ENCODE measurements at regions not wholly inside any gene's neighbourhood (a gene's known extent, or its start where the extent isn't known, plus 50 kb on each side); places are given as distances from the start of the nearest gene placed in this dataset.

GRCh38 chr2:23034996-23035395, 350.0 kb upstream of the KLHL29 start:
- H3K27me3 ChIP-seq, result no peaks in the 10 kb centered on the region
- DNase-seq (no peak), ATAC-seq (no peak)
- no peak overlapping the region for H3K27ac ChIP-seq
- H3K9me3 ChIP-seq, result no peaks in the 10 kb centered on the region
- no peaks in the 10 kb centered on the region for H3K36me3 ChIP-seq
- in situ Hi-C loops (cut with MboI; ENCODE audit: low sequenced_read_pairs in 4 of 4), result no loop called here
- TF ChIP-seq POLR2A (IDR thresholded peaks at IDR 0.05), result no peak
- TF ChIP-seq, protein P1, sequence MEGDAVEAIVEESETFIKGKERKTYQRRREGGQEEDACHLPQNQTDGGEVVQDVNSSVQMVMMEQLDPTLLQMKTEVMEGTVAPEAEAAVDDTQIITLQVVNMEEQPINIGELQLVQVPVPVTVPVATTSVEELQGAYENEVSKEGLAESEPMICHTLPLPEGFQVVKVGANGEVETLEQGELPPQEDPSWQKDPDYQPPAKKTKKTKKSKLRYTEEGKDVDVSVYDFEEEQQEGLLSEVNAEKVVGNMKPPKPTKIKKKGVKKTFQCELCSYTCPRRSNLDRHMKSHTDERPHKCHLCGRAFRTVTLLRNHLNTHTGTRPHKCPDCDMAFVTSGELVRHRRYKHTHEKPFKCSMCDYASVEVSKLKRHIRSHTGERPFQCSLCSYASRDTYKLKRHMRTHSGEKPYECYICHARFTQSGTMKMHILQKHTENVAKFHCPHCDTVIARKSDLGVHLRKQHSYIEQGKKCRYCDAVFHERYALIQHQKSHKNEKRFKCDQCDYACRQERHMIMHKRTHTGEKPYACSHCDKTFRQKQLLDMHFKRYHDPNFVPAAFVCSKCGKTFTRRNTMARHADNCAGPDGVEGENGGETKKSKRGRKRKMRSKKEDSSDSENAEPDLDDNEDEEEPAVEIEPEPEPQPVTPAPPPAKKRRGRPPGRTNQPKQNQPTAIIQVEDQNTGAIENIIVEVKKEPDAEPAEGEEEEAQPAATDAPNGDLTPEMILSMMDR (IDR thresholded peaks at IDR 0.05 in 4 of 5, conservative IDR thresholded peaks at IDR 0.05 in 1 of 5), result no peak
- H3K4me1 ChIP-seq, result no peaks in the 10 kb centered on the region
- intact Hi-C loops (cut with DNase I; ENCODE audit: low total_unique reads), result no loop called here
- no peak overlapping the region for H3K4me3 ChIP-seq

- no peak for DNase-seq
- no peak overlapping the region for H3K4me3 ChIP-seq
- ATAC-seq, result peak in 1 of 2 donors; percentile 14
- no peaks in the 10 kb centered on the region for H3K27me3 ChIP-seq
- intact Hi-C loops (cut with DNase I; ENCODE audit: low total_unique reads) (no loop called here), in situ Hi-C loops (cut with MboI; ENCODE audit: low sequenced_read_pairs in 4 of 4) (no loop called here)
- no peak overlapping the region for H3K27ac ChIP-seq
- H3K4me1 ChIP-seq, result no peaks in the 10 kb centered on the region
- H3K36me3 ChIP-seq, result no peaks in the 10 kb centered on the region
- no peaks in the 10 kb centered on the region for H3K9me3 ChIP-seq
- TF ChIP-seq, protein P1 (IDR thresholded peaks at IDR 0.05 in 4 of 5, conservative IDR thresholded peaks at IDR 0.05 in 1 of 5), result no peak
- no peak for TF ChIP-seq POLR2A (IDR thresholded peaks at IDR 0.05)
Observed at GRCh38 chr2:23036629-23037028, 348.4 kb upstream of the KLHL29 start.

- no peaks in the 10 kb centered on the region for H3K4me1 ChIP-seq
- no peaks in the 10 kb centered on the region for H3K36me3 ChIP-seq
- no peaks in the 10 kb centered on the region for H3K27me3 ChIP-seq
- H3K27ac ChIP-seq, result no peak overlapping the region
- in situ Hi-C loops (cut with MboI; ENCODE audit: low sequenced_read_pairs in 4 of 4) (no loop called here), intact Hi-C loops (cut with DNase I; ENCODE audit: low total_unique reads) (no loop called here)
- no peaks in the 10 kb centered on the region for H3K9me3 ChIP-seq
- ATAC-seq, result peak in 1 of 2 donors; percentile 36
- TF ChIP-seq, protein P1 (IDR thresholded peaks at IDR 0.05 in 4 of 5, conservative IDR thresholded peaks at IDR 0.05 in 1 of 5), result no peak
- TF ChIP-seq POLR2A (IDR thresholded peaks at IDR 0.05), result no peak
- no peak overlapping the region for H3K4me3 ChIP-seq
- no peak for DNase-seq
Observed at GRCh38 chr2:23037596-23037995, 347.4 kb upstream of the KLHL29 start.

GRCh38 chr2:23041443-23041842, 343.5 kb upstream of the KLHL29 start:
- in situ Hi-C loops (cut with MboI; ENCODE audit: low sequenced_read_pairs in 4 of 4) (no loop called here), intact Hi-C loops (cut with DNase I; ENCODE audit: low total_unique reads) (no loop called here)
- Histone ChIP-seq H3K9me3 (no peaks in the 10 kb centered on the region), H3K36me3 (no peaks in the 10 kb centered on the region), H3K27me3 (no peaks in the 10 kb centered on the region), H3K27ac (no peak overlapping the region), H3K4me3 (no peak overlapping the region), H3K4me1 (no peaks in the 10 kb centered on the region)
- ATAC-seq (no peak), DNase-seq (no peak)
- TF ChIP-seq, protein P1 (IDR thresholded peaks at IDR 0.05 in 4 of 5, conservative IDR thresholded peaks at IDR 0.05 in 1 of 5), result no peak
- no peak for TF ChIP-seq POLR2A (IDR thresholded peaks at IDR 0.05)

GRCh38 chr2:23042216-23042906, 342.6 kb upstream of the KLHL29 start:
- intact Hi-C loops (cut with DNase I; ENCODE audit: low total_unique reads) (no loop called here), in situ Hi-C loops (cut with MboI; ENCODE audit: low sequenced_read_pairs in 4 of 4) (no loop called here)
- no peaks in the 10 kb centered on the region for H3K4me1 ChIP-seq
- no peaks in the 10 kb centered on the region for H3K9me3 ChIP-seq
- no peaks in the 10 kb centered on the region for H3K36me3 ChIP-seq
- no peaks in the 10 kb centered on the region for H3K27me3 ChIP-seq
- no peak for TF ChIP-seq POLR2A (IDR thresholded peaks at IDR 0.05)
- peak in 1 of 2 donors; percentile 25 for DNase-seq
- no peak overlapping the region for H3K4me3 ChIP-seq
- peak in 1 of 2 donors; percentile 47 for ATAC-seq
- H3K27ac ChIP-seq, result no peak overlapping the region

Measured in gastrocnemius medialis (tissue), 4 donors.